ENCODE measurements at regions not wholly inside any gene's neighbourhood (a gene's known extent, or its start where the extent isn't known, plus 50 kb on each side); places are given as distances from the start of the nearest gene placed in this dataset.

DNA sequence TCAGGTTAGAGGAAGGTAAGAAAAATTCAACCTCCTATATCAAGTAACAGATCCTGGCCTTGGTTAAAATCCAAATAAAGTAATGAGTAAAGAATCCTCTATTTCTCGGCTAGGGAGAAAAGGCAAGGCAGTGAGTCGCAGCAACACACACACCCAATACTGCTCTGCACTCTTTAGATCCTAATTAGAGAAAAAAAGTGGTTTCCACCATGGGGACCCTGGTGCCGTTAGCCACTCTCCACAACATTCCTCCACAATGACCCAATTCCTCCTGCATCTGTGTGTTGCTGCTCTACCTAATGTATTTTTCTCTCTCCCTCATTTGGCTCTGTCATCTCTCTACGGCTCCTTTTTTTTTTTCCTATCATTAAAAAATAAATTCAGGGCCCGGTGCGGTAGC is 462.7 kb downstream of the METTL4 start:
- no peak for DNase-seq
- CTCF ChIA-PET (ENCODE audit: partially characterized antibody), result interaction anchor here (1.1 kb wide), 1 partner anchor 15 kb away, joined by 3 read pairs; no protein-coding TSS in a partner anchor
- peaks cover 0 to 7% (median 1%) of the 10 kb centered on the region in 4 donors for H3K4me1 Mint-ChIP-seq
- no peak overlapping the region for H3K4me3 Mint-ChIP-seq
- no peaks in the 10 kb centered on the region for H3K9me3 Mint-ChIP-seq
- no peaks in the 10 kb centered on the region for H3K36me3 Mint-ChIP-seq
- H3K27ac Mint-ChIP-seq, result no peak overlapping the region
- Histone ChIP-seq H3K27ac (ENCODE audit: low read depth, low read length) (no peak overlapping the region), H3K4me3 (ENCODE audit: low read length in 2 of 2) (no peak overlapping the region), H3K4me1 (ENCODE audit: insufficient read depth, low read length) (no peaks in the 10 kb centered on the region), H3K36me3 (ENCODE audit: insufficient read depth, low read length) (no peaks in the 10 kb centered on the region), H3K27me3 (ENCODE audit: insufficient read depth, low read length) (no peaks in the 10 kb centered on the region), H3K9me3 (ENCODE audit: control insufficient read depth in 1 of 2, low read length in 2 of 2) (no peaks in the 10 kb centered on the region)
- peaks cover 19 to 20% of the 10 kb centered on the region in 2 donors for H3K27me3 Mint-ChIP-seq
- intact Hi-C loops (cut with micrococcal nuclease), result no loop called here
- POLR2A ChIA-PET (ENCODE audit: partially characterized antibody), result no interaction called here

- Mint-ChIP-seq H3K27me3 (peaks cover 19 to 23% of the 10 kb centered on the region in 2 donors), H3K9me3 (peaks cover 0 to 2% (median 0%) of the 10 kb centered on the region in 8 donors), H3K4me3 (no peak overlapping the region), H3K36me3 (no peaks in the 10 kb centered on the region), H3K27ac (no peak overlapping the region), H3K4me1 (no peaks in the 10 kb centered on the region)
- CTCF ChIA-PET (ENCODE audit: partially characterized antibody), result no interaction called here
- intact Hi-C loops (cut with micrococcal nuclease), result no loop called here
- H3K4me3 ChIP-seq (ENCODE audit: low read length in 2 of 2), result no peak overlapping the region
- no peak for DNase-seq
- no peaks in the 10 kb centered on the region for H3K36me3 ChIP-seq (ENCODE audit: insufficient read depth, low read length)
- POLR2A ChIA-PET (ENCODE audit: partially characterized antibody), result no interaction called here
- H3K9me3 ChIP-seq (ENCODE audit: control insufficient read depth in 1 of 2, low read length in 2 of 2), result no peaks in the 10 kb centered on the region
- no peak overlapping the region for H3K27ac ChIP-seq (ENCODE audit: low read depth, low read length)
- H3K4me1 ChIP-seq (ENCODE audit: insufficient read depth, low read length), result no peaks in the 10 kb centered on the region
- no peaks in the 10 kb centered on the region for H3K27me3 ChIP-seq (ENCODE audit: insufficient read depth, low read length)
These were observed 459.8 kb downstream of the METTL4 start for GRCh38 chr18:2111456-2111855.

- H3K9me3 Mint-ChIP-seq, result peaks cover 0 to 2% (median 0%) of the 10 kb centered on the region in 8 donors
- no peaks in the 10 kb centered on the region for H3K4me1 Mint-ChIP-seq
- ChIA-PET CTCF (ENCODE audit: partially characterized antibody) (no interaction called here), POLR2A (ENCODE audit: partially characterized antibody) (no interaction called here)
- peaks cover 19 to 23% of the 10 kb centered on the region in 2 donors for H3K27me3 Mint-ChIP-seq
- Histone ChIP-seq H3K27me3 (ENCODE audit: insufficient read depth, low read length) (no peaks in the 10 kb centered on the region), H3K27ac (ENCODE audit: low read depth, low read length) (no peak overlapping the region), H3K4me1 (ENCODE audit: insufficient read depth, low read length) (no peaks in the 10 kb centered on the region), H3K36me3 (ENCODE audit: insufficient read depth, low read length) (no peaks in the 10 kb centered on the region), H3K9me3 (ENCODE audit: control insufficient read depth in 1 of 2, low read length in 2 of 2) (no peaks in the 10 kb centered on the region), H3K4me3 (ENCODE audit: low read length in 2 of 2) (no peak overlapping the region)
- intact Hi-C loops (cut with micrococcal nuclease), result no loop called here
- no peaks in the 10 kb centered on the region for H3K36me3 Mint-ChIP-seq
- no peak for DNase-seq
- H3K4me3 Mint-ChIP-seq, result no peak overlapping the region
- peak overlapping the region in 1 of 7 donors; percentile 31 for H3K27ac Mint-ChIP-seq
These were observed 458.8 kb downstream of the METTL4 start for GRCh38 chr18:2112435-2113045.

- Mint-ChIP-seq H3K36me3 (no peaks in the 10 kb centered on the region), H3K27me3 (peaks cover 17% of the 10 kb centered on the region in 2 donors), H3K4me3 (no peak overlapping the region), H3K4me1 (no peaks in the 10 kb centered on the region), H3K9me3 (peaks cover 0 to 2% (median 0%) of the 10 kb centered on the region in 8 donors), H3K27ac (no peak overlapping the region)
- H3K4me3 ChIP-seq (ENCODE audit: low read length in 2 of 2), result no peak overlapping the region
- ChIA-PET CTCF (ENCODE audit: partially characterized antibody) (interaction anchor here (2.1 kb wide), 1 partner anchor 10 kb away, joined by 7 read pairs; no protein-coding TSS in a partner anchor), POLR2A (ENCODE audit: partially characterized antibody) (no interaction called here)
- H3K4me1 ChIP-seq (ENCODE audit: insufficient read depth, low read length), result no peaks in the 10 kb centered on the region
- H3K27me3 ChIP-seq (ENCODE audit: insufficient read depth, low read length), result no peaks in the 10 kb centered on the region
- H3K9me3 ChIP-seq (ENCODE audit: control insufficient read depth in 1 of 2, low read length in 2 of 2), result no peaks in the 10 kb centered on the region
- intact Hi-C loops (cut with micrococcal nuclease), result no loop called here
- no peak overlapping the region for H3K27ac ChIP-seq (ENCODE audit: low read depth, low read length)
- no peak for DNase-seq
- H3K36me3 ChIP-seq (ENCODE audit: insufficient read depth, low read length), result no peaks in the 10 kb centered on the region
These were observed 457.0 kb downstream of the METTL4 start for GRCh38 chr18:2114289-2114688.

- no peak overlapping the region for H3K27ac Mint-ChIP-seq
- peaks cover 17 to 18% of the 10 kb centered on the region in 2 donors for H3K27me3 Mint-ChIP-seq
These were observed 456.5 kb downstream of the METTL4 start for GRCh38 chr18:2114765-2115164.

GRCh38 chr18:2121224-2121623 is 450.1 kb downstream of the METTL4 start:
- no peak overlapping the region for H3K4me3 ChIP-seq (ENCODE audit: low read length in 2 of 2)
- no peaks in the 10 kb centered on the region for H3K9me3 ChIP-seq (ENCODE audit: control insufficient read depth in 1 of 2, low read length in 2 of 2)
- peaks cover 0 to 1% of the 10 kb centered on the region in 2 donors for H3K27me3 Mint-ChIP-seq
- no peak overlapping the region for H3K27ac ChIP-seq (ENCODE audit: low read depth, low read length)
- no peaks in the 10 kb centered on the region for H3K4me1 Mint-ChIP-seq
- no peak for DNase-seq
- CTCF ChIA-PET (ENCODE audit: partially characterized antibody), result interaction anchor here (1.3 kb wide), 1 partner anchor 17 kb away, joined by 3 read pairs; no protein-coding TSS in a partner anchor
- H3K36me3 ChIP-seq (ENCODE audit: insufficient read depth, low read length), result no peaks in the 10 kb centered on the region
- peaks cover 0 to 3% (median 0%) of the 10 kb centered on the region in 8 donors for H3K9me3 Mint-ChIP-seq
- intact Hi-C loops (cut with micrococcal nuclease), result no loop called here
- no peak overlapping the region for H3K4me3 Mint-ChIP-seq
- no peaks in the 10 kb centered on the region for H3K4me1 ChIP-seq (ENCODE audit: insufficient read depth, low read length)
- H3K27me3 ChIP-seq (ENCODE audit: insufficient read depth, low read length), result no peaks in the 10 kb centered on the region
- H3K36me3 Mint-ChIP-seq, result no peaks in the 10 kb centered on the region
- POLR2A ChIA-PET (ENCODE audit: partially characterized antibody), result no interaction called here
- H3K27ac Mint-ChIP-seq, result no peak overlapping the region

More at GRCh38 chr18:2114765-2115164, 456.5 kb downstream of the METTL4 start:
- no peak for DNase-seq
- no peak overlapping the region for H3K27ac ChIP-seq (ENCODE audit: low read depth, low read length)
- intact Hi-C loops (cut with micrococcal nuclease), result no loop called here
- H3K36me3 Mint-ChIP-seq, result no peaks in the 10 kb centered on the region
- ChIA-PET CTCF (ENCODE audit: partially characterized antibody) (interaction anchor here (2.1 kb wide), 1 partner anchor 11 kb away, joined by 7 read pairs; no protein-coding TSS in a partner anchor), POLR2A (ENCODE audit: partially characterized antibody) (no interaction called here)
- no peaks in the 10 kb centered on the region for H3K9me3 ChIP-seq (ENCODE audit: control insufficient read depth in 1 of 2, low read length in 2 of 2)
- no peaks in the 10 kb centered on the region for H3K4me1 ChIP-seq (ENCODE audit: insufficient read depth, low read length)
- no peaks in the 10 kb centered on the region for H3K4me1 Mint-ChIP-seq
- H3K4me3 Mint-ChIP-seq, result no peak overlapping the region
- H3K9me3 Mint-ChIP-seq, result peaks cover 0 to 2% (median 0%) of the 10 kb centered on the region in 8 donors
- H3K4me3 ChIP-seq (ENCODE audit: low read length in 2 of 2), result no peak overlapping the region
- no peaks in the 10 kb centered on the region for H3K27me3 ChIP-seq (ENCODE audit: insufficient read depth, low read length)
- H3K36me3 ChIP-seq (ENCODE audit: insufficient read depth, low read length), result no peaks in the 10 kb centered on the region

DNA sequence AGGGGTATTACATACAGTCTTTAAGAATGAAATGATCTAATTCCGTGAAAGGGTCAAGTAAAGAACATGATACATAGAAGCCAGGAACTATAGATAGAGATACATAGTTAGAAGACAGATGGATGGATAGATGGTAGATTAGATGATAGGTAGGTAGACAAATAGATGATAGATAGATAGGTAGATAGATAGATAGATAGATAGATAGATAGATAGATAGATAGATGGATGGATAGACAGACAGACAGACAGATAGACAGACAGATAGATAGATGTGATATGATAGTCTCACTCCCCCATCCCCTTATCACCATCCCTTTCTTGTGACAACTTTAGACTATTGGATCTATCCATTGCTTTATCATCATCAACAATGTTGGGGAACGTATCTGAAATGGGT is 448.2 kb downstream of the METTL4 start:
- DNase-seq, result no peak
- ChIA-PET POLR2A (ENCODE audit: partially characterized antibody) (interaction anchor here (0.6 kb wide), 1 partner anchor 566 kb away, joined by 4 read pairs; no protein-coding TSS in a partner anchor), CTCF (ENCODE audit: partially characterized antibody) (no interaction called here)
- Mint-ChIP-seq H3K4me3 (no peak overlapping the region), H3K4me1 (no peaks in the 10 kb centered on the region), H3K9me3 (peaks cover 0 to 4% (median 0%) of the 10 kb centered on the region in 8 donors), H3K36me3 (no peaks in the 10 kb centered on the region), H3K27me3 (peaks cover 2 to 4% of the 10 kb centered on the region in 2 donors), H3K27ac (no peak overlapping the region)
- Histone ChIP-seq H3K36me3 (ENCODE audit: insufficient read depth, low read length) (no peaks in the 10 kb centered on the region), H3K9me3 (ENCODE audit: control insufficient read depth in 1 of 2, low read length in 2 of 2) (no peaks in the 10 kb centered on the region), H3K27ac (ENCODE audit: low read depth, low read length) (no peak overlapping the region), H3K27me3 (ENCODE audit: insufficient read depth, low read length) (no peaks in the 10 kb centered on the region), H3K4me1 (ENCODE audit: insufficient read depth, low read length) (no peaks in the 10 kb centered on the region), H3K4me3 (ENCODE audit: low read length in 2 of 2) (no peak overlapping the region)
- intact Hi-C loops (cut with micrococcal nuclease), result no loop called here
